ENCODE measurements at regions not wholly inside any gene's neighbourhood (a gene's known extent, or its start where the extent isn't known, plus 50 kb on each side); places are given as distances from the start of the nearest gene placed in this dataset.

GRCh38 chr6:167647737-167648470 is 178.8 kb upstream of the AFDN start:
- in situ Hi-C loops (cut with HindIII; ENCODE audit: low pct_ligation_motif_present, low sequenced_read_pairs) = no loop called here

GRCh38 chr6:167648501-167649278 is 178.0 kb upstream of the AFDN start:
- DNase-seq = no peak

More at GRCh38 chr6:167647737-167648470, 178.8 kb upstream of the AFDN start:
- Histone ChIP-seq H3K27ac (no peak overlapping the region), H3K36me3 (replicated peaks) (no peaks in the 10 kb centered on the region), H3K27me3 (replicated peaks) (no peaks in the 10 kb centered on the region), H3K4me3 (ENCODE audit: low read depth, low read length) (no peak overlapping the region)
- DNase-seq = no peak
- no peak for TF ChIP-seq CTCF (IDR thresholded peaks at IDR 0.05; ENCODE audit: low read depth, low read length, missing control alignments)

GRCh38 chr6:167649476-167649875 is 177.2 kb upstream of the AFDN start:
- H3K36me3 ChIP-seq (replicated peaks) = no peaks in the 10 kb centered on the region
- in situ Hi-C loops (cut with HindIII; ENCODE audit: low pct_ligation_motif_present, low sequenced_read_pairs) = no loop called here
- H3K4me3 ChIP-seq (ENCODE audit: low read depth, low read length) = no peak overlapping the region
- no peak for TF ChIP-seq CTCF (IDR thresholded peaks at IDR 0.05; ENCODE audit: low read depth, low read length, missing control alignments)
- DNase-seq = no peak
- H3K27ac ChIP-seq = no peak overlapping the region
- H3K27me3 ChIP-seq (replicated peaks) = no peaks in the 10 kb centered on the region

More at GRCh38 chr6:167648501-167649278, 178.0 kb upstream of the AFDN start:
- no peak for TF ChIP-seq CTCF (IDR thresholded peaks at IDR 0.05; ENCODE audit: low read depth, low read length, missing control alignments)
- H3K4me3 ChIP-seq (ENCODE audit: low read depth, low read length) = no peak overlapping the region
- H3K36me3 ChIP-seq (replicated peaks) = no peaks in the 10 kb centered on the region
- H3K27me3 ChIP-seq (replicated peaks) = no peaks in the 10 kb centered on the region
- in situ Hi-C loops (cut with HindIII; ENCODE audit: low pct_ligation_motif_present, low sequenced_read_pairs) = no loop called here
- H3K27ac ChIP-seq = no peak overlapping the region

GRCh38 chr6:167650730-167651317 is 175.9 kb upstream of the AFDN start:
- Histone ChIP-seq H3K36me3 (replicated peaks) (no peaks in the 10 kb centered on the region), H3K27ac (no peak overlapping the region), H3K4me3 (ENCODE audit: low read depth, low read length) (no peak overlapping the region), H3K27me3 (replicated peaks) (no peaks in the 10 kb centered on the region)
- no peak for DNase-seq
- no peak for TF ChIP-seq CTCF (IDR thresholded peaks at IDR 0.05; ENCODE audit: low read depth, low read length, missing control alignments)
- in situ Hi-C loops (cut with HindIII; ENCODE audit: low pct_ligation_motif_present, low sequenced_read_pairs) = no loop called here

- no peaks in the 10 kb centered on the region for H3K27me3 ChIP-seq (replicated peaks)
- in situ Hi-C loops (cut with HindIII; ENCODE audit: low pct_ligation_motif_present, low sequenced_read_pairs) = no loop called here
- DNase-seq = no peak
- no peak overlapping the region for H3K4me3 ChIP-seq (ENCODE audit: low read depth, low read length)
- TF ChIP-seq CTCF (IDR thresholded peaks at IDR 0.05; ENCODE audit: low read depth, low read length, missing control alignments) = no peak
- no peaks in the 10 kb centered on the region for H3K36me3 ChIP-seq (replicated peaks)
- H3K27ac ChIP-seq = no peak overlapping the region
Measured at GRCh38 chr6:167651318-167652041, 175.2 kb upstream of the AFDN start.
